Adrenal gland (tissue), 5 donors: ENCODE measurements at regions not wholly inside any gene's neighbourhood (a gene's known extent, or its start where the extent isn't known, plus 50 kb on each side); places are given as distances from the start of the nearest gene placed in this dataset.

ENCODE experiments used
- POLR2A ChIP-seq, 2 donors: fragments of 450-650 bp; IDR thresholded peaks; one replicate each; pipeline ENCODE4 v1.6.1; 2017; ENCODE audit warnings: antibody characterized with exemption in 2 of 2, mild to moderate bottlenecking in 2 of 2, moderate library complexity in 1 of 2
- TF ChIP-seq, protein P1 (sequence below), 6 experiments: fragments of 450-650 bp in 4 of 6; fragments of 200-600 bp in 2 of 6; sonication (generic) in 1 of 6; IDR thresholded peaks; 1 replicate in 5 of 6; 2 replicates in 1 of 6; pipeline versions ENCODE4 v1.5.1 to v1.8.0; 2016 to 2021; ENCODE audit warnings: antibody characterized with exemption in 6 of 6, mild to moderate bottlenecking in 2 of 6, moderate library complexity in 1 of 6
- donor health status: DM: no; HTN: no; CAD: no.

DNA sequence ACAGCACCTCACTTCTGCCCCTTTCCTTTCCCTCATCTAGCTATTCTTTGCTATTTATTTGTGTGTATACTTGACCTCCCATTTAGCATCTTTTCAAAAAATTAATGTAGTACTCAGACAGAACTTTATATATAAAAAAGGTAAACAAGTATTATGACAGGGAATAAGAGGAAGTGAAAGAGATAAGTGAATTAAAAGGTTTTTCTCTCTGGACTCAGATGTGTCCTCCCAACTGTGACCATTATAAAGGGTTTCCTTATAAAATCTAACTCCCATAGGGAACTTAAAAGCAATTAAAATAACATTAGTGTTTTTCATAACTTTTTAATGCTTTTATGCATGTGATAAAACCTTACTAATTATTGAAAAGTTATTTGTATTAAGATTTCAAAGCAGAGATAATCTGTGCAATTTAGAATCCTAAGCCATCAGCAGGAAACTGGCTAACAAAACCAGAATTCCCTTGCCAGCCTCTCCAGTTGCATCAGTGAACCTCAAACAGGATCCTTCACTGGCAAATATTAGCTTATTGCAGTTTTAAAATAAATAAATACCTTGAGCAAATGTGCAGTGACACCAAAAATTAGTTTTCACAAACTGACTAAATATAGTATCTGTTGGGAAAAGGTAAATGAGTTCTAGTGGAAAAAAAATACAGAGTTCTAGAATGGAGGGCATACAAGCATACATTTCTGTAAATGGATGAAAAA is 930.7 kb downstream of the BCL11A start:
- TF ChIP-seq, protein P1, sequence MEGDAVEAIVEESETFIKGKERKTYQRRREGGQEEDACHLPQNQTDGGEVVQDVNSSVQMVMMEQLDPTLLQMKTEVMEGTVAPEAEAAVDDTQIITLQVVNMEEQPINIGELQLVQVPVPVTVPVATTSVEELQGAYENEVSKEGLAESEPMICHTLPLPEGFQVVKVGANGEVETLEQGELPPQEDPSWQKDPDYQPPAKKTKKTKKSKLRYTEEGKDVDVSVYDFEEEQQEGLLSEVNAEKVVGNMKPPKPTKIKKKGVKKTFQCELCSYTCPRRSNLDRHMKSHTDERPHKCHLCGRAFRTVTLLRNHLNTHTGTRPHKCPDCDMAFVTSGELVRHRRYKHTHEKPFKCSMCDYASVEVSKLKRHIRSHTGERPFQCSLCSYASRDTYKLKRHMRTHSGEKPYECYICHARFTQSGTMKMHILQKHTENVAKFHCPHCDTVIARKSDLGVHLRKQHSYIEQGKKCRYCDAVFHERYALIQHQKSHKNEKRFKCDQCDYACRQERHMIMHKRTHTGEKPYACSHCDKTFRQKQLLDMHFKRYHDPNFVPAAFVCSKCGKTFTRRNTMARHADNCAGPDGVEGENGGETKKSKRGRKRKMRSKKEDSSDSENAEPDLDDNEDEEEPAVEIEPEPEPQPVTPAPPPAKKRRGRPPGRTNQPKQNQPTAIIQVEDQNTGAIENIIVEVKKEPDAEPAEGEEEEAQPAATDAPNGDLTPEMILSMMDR (IDR thresholded peaks at IDR 0.05) = no peak
- TF ChIP-seq POLR2A (IDR thresholded peaks at IDR 0.05) = no peak
